ENCODE measurements at regions not wholly inside any gene's neighbourhood (a gene's known extent, or its start where the extent isn't known, plus 50 kb on each side); places are given as distances from the start of the nearest gene placed in this dataset.

DNA sequence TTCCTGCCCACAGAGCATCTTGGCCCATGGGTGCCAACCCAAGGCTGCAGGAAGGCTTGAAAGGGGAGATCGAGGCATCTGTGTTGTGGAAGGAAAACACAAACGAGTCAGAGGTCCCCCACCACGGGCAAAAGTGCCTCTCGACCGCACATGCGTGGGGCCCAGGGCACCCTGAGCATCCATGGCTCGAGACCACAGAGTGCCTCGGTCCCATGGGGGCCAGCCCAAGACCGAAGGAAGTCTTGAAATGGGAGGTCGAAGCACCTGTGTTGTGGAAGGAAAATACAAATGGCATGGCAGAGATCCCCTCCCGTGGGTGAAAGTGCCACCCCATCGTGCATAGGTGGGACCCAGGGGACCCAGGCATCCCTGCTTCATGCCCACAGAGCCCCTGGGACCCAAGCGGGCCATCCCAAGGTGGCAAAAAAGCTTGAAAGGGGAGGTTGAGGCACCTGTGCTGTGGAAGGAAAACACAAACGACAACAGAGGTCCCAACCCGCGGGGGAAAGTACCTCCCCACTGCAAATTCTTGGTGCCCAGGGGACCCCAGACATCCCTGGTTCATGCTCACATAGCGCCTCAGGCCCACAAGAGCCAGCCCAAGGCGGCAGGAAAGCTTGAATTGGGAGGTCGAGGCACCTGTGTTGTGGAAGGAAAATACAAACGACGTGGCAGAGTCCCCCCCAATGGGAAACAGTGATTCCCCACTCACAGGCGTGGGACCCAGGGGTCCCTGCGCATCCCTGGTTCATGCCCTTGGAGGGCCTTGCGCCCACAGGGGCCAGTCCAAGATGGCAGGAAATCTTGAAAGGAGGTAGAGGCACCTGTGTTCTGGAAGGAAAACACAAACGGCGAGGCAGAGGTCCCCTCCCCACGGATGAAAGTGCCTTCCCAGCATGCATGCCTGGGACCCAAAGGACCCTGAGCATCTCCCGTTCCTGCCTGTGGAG, 373.0 kb downstream of the ALG10 start:
- Histone ChIP-seq H3K9me3 (peaks cover 0 to 100% (median 0%) of the 10 kb centered on the region in 4 donors), H3K36me3 (no peaks in the 10 kb centered on the region), H3K4me3 (no peak overlapping the region), H3K4me1 (no peaks in the 10 kb centered on the region), H3K27me3 (no peaks in the 10 kb centered on the region), H3K27ac (no peak overlapping the region)
- WGBS, 2 donors: 70 to 73% methylated on average over 28 of the region's 28 CpGs
- TF ChIP-seq POLR2A (IDR thresholded peaks at IDR 0.05) (no peak), EP300 (IDR thresholded peaks at IDR 0.05) (no peak)
- TF ChIP-seq, protein P1, sequence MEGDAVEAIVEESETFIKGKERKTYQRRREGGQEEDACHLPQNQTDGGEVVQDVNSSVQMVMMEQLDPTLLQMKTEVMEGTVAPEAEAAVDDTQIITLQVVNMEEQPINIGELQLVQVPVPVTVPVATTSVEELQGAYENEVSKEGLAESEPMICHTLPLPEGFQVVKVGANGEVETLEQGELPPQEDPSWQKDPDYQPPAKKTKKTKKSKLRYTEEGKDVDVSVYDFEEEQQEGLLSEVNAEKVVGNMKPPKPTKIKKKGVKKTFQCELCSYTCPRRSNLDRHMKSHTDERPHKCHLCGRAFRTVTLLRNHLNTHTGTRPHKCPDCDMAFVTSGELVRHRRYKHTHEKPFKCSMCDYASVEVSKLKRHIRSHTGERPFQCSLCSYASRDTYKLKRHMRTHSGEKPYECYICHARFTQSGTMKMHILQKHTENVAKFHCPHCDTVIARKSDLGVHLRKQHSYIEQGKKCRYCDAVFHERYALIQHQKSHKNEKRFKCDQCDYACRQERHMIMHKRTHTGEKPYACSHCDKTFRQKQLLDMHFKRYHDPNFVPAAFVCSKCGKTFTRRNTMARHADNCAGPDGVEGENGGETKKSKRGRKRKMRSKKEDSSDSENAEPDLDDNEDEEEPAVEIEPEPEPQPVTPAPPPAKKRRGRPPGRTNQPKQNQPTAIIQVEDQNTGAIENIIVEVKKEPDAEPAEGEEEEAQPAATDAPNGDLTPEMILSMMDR (IDR thresholded peaks at IDR 0.05): no peak
- peak in 1 of 2 donors; percentile 4 for DNase-seq (ENCODE audit: low spot score in 2 of 2)

DNA sequence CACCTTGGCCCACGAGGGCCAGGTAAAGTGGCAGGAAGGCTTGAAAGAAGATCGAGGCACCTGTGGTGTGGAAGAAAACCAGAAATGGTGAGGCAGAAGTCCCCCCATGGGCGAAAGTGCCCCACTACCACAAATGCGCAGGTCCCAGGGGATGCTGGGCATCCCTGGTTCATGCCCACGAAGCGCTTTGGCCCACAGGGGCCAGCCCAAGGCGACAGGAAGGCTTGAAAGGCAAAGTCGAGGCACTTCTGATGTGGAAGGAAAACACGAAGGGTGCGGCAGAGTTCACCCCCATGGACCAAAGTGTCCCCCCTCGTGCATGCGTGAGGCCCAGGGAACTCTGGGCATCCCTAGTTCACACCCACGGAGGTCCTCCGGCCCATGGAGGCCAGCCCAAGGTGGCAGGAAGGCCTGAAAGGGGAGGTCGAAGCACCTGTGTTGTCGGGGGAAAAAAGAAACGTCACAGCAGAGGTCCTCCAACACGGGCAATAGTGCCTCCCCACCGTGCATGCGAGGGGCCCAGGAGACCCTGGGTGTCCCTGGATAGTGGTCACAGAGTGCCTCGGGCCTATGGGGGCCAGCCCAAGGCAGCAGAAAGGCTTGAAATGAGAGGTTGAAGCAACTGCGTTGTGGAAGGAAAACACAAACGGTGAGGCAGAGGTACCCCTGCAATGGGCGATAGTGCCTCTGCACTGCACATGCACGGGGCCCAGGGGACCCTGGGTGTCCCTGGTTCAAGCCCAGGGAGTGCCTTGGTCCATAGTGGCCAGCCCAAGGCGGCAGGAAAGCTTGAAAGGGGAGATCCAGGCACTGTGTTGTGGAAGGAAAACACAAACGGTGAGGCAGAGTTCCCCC, 373.9 kb downstream of the ALG10 start:
- peaks cover 0 to 100% (median 0%) of the 10 kb centered on the region in 4 donors for H3K9me3 ChIP-seq
- no peaks in the 10 kb centered on the region for H3K27me3 ChIP-seq
- 62 to 64% methylated on average over 27 of the region's 27 CpGs for WGBS, 2 donors
- H3K4me3 ChIP-seq: no peak overlapping the region
- TF ChIP-seq, protein P1 (IDR thresholded peaks at IDR 0.05): no peak
- no peak for TF ChIP-seq EP300 (IDR thresholded peaks at IDR 0.05)
- no peak for TF ChIP-seq POLR2A (IDR thresholded peaks at IDR 0.05)
- no peak overlapping the region for H3K27ac ChIP-seq
- no peaks in the 10 kb centered on the region for H3K4me1 ChIP-seq
- H3K36me3 ChIP-seq: no peaks in the 10 kb centered on the region
- peak in 1 of 2 donors; percentile 9 for DNase-seq (ENCODE audit: low spot score in 2 of 2)

DNA sequence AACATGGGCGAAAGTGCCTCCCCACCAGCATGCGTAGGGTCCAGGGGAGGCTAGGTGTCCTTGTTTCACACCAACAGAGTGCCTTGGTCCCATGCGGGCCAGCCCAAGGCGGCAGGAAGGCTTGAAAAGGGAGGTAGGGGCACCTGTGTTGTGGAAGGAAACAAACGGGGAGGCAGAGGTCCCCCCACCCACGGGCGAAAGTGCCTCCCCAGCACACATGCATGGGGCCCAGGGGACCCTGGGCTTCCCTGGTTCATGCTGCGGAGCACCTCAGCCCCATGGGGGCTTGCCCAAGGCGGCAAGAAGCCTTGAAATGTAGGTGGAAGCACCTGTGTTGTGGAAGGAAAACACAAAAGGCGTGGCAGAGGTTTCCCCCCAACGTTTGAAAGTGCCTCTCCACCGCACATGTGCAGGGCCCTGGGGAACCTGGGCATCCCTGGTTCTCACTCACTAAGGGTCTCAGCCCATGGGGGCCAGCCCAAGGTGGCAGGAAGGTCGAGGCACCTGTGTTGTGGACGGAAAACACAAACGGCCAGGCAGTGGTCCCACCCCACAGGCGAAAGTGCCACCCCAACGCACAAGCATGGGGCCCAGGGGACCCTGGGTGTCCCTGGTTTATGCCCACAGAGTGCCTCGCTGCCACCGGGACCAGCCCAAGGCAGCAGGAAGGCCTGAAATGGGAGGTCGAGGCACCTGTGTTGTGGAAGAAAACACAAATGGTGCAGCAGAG, 374.7 kb downstream of the ALG10 start:
- Histone ChIP-seq H3K9me3 (peaks cover 0 to 100% (median 1%) of the 10 kb centered on the region in 4 donors), H3K4me1 (no peaks in the 10 kb centered on the region), H3K27ac (no peak overlapping the region), H3K36me3 (no peaks in the 10 kb centered on the region), H3K4me3 (no peak overlapping the region), H3K27me3 (no peaks in the 10 kb centered on the region)
- TF ChIP-seq EP300 (IDR thresholded peaks at IDR 0.05) (no peak), POLR2A (IDR thresholded peaks at IDR 0.05) (no peak)
- TF ChIP-seq, protein P1 (IDR thresholded peaks at IDR 0.05): no peak
- DNase-seq (ENCODE audit: low spot score in 2 of 2): peak in 1 of 2 donors; percentile 10
- 73 to 75% methylated on average over 18 to 20 of the region's 20 CpGs for WGBS, 2 donors

DNA sequence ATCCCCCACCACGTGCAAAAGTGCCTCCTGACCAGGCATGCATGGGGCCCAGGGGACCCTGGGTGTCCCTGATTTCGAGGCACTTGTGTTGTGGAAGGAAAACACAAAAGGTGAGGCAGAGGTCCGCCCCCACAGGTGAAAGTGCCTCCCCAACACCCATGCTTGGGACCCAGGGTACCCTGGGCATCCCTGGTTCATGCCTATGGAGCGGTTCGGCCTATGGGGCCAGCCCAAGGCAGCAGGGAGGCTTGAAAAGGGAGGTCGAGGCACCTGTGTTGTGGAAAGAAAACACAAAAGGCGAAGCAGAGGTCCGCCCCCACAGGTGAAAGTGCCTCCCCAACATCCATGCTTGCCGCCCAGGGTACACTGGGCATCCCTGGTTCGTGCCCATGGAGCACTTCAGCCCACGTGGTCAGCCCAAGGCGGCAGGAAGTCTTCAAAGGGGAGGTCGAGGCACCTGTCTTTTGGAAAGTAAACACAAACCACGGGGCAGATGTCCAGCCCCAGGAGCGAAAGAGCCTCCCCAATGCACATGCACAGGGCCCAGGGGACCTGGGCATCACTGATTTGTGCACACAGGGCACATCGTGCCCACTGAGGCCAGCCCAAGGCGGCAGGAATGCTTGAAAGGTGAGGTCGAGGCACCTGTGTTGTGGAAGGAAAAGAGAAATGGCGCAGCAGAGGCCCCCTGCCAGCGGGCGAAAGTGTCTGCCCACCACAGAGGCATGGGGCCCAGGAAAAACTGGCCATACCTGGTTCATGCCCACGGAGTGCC, 375.5 kb downstream of the ALG10 start:
- 70 to 72% methylated on average over 21 to 22 of the region's 22 CpGs for WGBS, 2 donors
- peak; percentile 1 to 4 for DNase-seq (ENCODE audit: low spot score in 2 of 2)
- H3K27ac ChIP-seq: no peak overlapping the region
- no peak for TF ChIP-seq POLR2A (IDR thresholded peaks at IDR 0.05)
- TF ChIP-seq EP300 (IDR thresholded peaks at IDR 0.05): no peak
- TF ChIP-seq, protein P1 (IDR thresholded peaks at IDR 0.05): no peak
- H3K27me3 ChIP-seq: no peaks in the 10 kb centered on the region
- H3K4me1 ChIP-seq: no peaks in the 10 kb centered on the region
- H3K4me3 ChIP-seq: no peak overlapping the region
- H3K36me3 ChIP-seq: no peaks in the 10 kb centered on the region
- H3K9me3 ChIP-seq: peaks cover 0 to 100% (median 2%) of the 10 kb centered on the region in 4 donors
